ENCODE measurements at regions not wholly inside any gene's neighbourhood (a gene's known extent, or its start where the extent isn't known, plus 50 kb on each side); places are given as distances from the start of the nearest gene placed in this dataset.

GRCh38 chrX:148281920-148282319 is 218.5 kb upstream of the AFF2 start:
- ChIA-PET CTCF (no interaction called here), POLR2A (no interaction called here)
- TF ChIP-seq CTCF (IDR thresholded peaks at IDR 0.05; ENCODE audit: control extremely low read depth, extremely low read depth, low read depth, missing control alignments): no peak
- no peak for DNase-seq (ENCODE audit: extremely low spot score)

DNA sequence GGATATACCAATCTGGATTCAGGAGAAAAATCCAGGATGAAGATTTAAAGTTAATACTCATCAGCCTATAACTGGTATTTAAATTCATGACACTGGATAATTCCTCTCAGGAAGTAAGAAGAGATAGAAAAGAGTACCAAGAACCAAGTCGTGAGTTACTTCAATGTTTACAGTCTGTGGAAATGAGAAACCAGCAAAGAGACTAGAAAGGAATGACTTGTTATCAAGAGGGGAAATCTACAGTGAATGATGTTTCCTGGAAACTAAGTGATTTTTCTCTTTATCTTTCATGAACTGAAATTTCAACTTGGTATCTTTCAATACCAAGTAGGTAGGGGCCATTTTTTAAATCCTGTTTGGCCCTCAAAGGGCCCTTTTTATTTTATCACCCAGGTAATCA is 217.9 kb upstream of the AFF2 start:
- no peak for TF ChIP-seq CTCF (IDR thresholded peaks at IDR 0.05; ENCODE audit: control extremely low read depth, extremely low read depth, low read depth, missing control alignments)
- no peak for DNase-seq (ENCODE audit: extremely low spot score)
- POLR2A ChIA-PET: no interaction called here
- CTCF ChIA-PET: no interaction called here

- ChIA-PET CTCF (no interaction called here), POLR2A (no interaction called here)
- DNase-seq (ENCODE audit: extremely low spot score): no peak
- no peak for TF ChIP-seq CTCF (IDR thresholded peaks at IDR 0.05; ENCODE audit: control extremely low read depth, extremely low read depth, low read depth, missing control alignments)
Measured at GRCh38 chrX:148284056-148284455, 216.4 kb upstream of the AFF2 start.

DNA sequence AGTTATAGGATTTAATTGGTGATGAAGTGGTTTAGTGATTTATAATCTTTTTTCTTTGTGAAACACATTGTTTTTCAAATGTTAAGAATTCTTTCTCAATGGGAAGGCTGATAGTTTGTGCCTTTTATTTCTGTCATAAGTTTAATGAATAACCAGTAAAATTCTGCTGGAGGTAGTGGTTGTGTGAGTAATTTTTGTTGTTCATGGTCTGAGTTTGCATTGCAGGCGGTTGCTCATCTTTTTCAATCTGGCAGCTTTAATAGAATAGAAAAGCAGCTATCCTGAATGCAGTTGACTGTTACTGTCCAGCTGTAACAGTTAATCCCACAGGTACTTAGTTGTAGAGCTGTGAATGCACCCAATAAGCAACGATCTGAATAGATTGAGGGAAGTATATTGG is 215.6 kb upstream of the AFF2 start:
- POLR2A ChIA-PET: no interaction called here
- no peak for DNase-seq (ENCODE audit: extremely low spot score)
- CTCF ChIA-PET: no interaction called here
- no peak for TF ChIP-seq CTCF (IDR thresholded peaks at IDR 0.05; ENCODE audit: control extremely low read depth, extremely low read depth, low read depth, missing control alignments)

DNA sequence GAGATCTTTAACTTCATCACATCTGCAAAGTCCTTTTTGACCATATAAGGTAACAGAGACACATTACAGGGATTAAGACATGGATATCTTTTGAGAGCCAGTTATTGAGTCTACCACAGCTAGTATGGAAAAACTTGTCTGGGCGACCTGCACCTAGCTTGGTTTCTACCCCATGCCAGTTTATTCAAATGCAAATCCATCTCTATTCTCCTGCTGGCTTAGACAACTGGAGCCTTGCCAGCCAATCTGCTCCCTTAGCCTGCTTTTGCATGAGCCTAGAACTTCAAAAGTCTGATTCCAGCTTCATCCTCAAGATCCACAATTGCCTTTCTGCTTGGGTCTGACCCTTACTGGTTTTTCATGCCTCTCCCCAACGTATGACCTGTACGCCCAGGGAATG is 212.0 kb upstream of the AFF2 start:
- no peak for DNase-seq (ENCODE audit: extremely low spot score)
- no peak for TF ChIP-seq CTCF (IDR thresholded peaks at IDR 0.05; ENCODE audit: control extremely low read depth, extremely low read depth, low read depth, missing control alignments)
- ChIA-PET POLR2A (no interaction called here), CTCF (no interaction called here)

- no peak for DNase-seq (ENCODE audit: extremely low spot score)
- TF ChIP-seq CTCF (IDR thresholded peaks at IDR 0.05; ENCODE audit: control extremely low read depth, extremely low read depth, low read depth, missing control alignments): no peak
- CTCF ChIA-PET: no interaction called here
- POLR2A ChIA-PET: no interaction called here
Measured at GRCh38 chrX:148290041-148290440, 210.4 kb upstream of the AFF2 start.

DNA sequence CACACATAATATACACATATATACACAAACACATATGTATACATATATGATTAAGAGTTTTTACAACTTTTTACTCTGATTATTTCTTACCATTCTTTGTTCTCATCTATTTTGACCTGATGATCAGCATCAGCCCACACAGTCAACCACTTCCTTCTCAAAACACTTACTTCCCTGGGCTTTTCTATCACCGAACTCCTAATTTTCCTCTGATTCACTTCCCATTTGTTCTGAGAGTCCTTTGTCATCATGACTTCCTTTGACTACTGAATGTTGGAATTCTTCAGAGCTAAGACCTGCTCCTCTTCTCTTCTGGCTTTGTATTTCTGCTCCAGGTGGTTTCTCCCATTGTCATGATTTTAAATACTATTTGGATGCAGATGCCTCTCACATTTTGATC is 209.5 kb upstream of the AFF2 start:
- ChIA-PET POLR2A (no interaction called here), CTCF (no interaction called here)
- TF ChIP-seq CTCF (IDR thresholded peaks at IDR 0.05; ENCODE audit: control extremely low read depth, extremely low read depth, low read depth, missing control alignments): no peak
- no peak for DNase-seq (ENCODE audit: extremely low spot score)
